Endothelial cell of umbilical vein (primary cell): ENCODE measurements at regions not wholly inside any gene's neighbourhood (a gene's known extent, or its start where the extent isn't known, plus 50 kb on each side); places are given as distances from the start of the nearest gene placed in this dataset.

Experiments used
- BruUV-seq: library from RNA; stranded (reverse); fragments of 400-500 nt; replicated peaks from 2 replicates; lab custom pipeline; 2021; lab: Mats Ljungman, UMichigan
- CTCF ChIA-PET: fragments of 300-600, 350-600 bp; sonication (Branson Sonifier 250); formaldehyde crosslinking; loops from one replicate; lab custom pipeline; 2021; ENCODE audit warnings: antibody characterized with exemption, inconsistent platforms; lab: Charles Lee
- POLR2A ChIA-PET: fragments of 300-600, 350-600 bp; sonication (Branson Sonifier 250); formaldehyde crosslinking; loops from one replicate; lab custom pipeline; 2021; ENCODE audit warnings: antibody characterized with exemption, inconsistent platforms; lab: Charles Lee
- DNase-seq: peaks from one replicate; pipeline ENCODE4 v3.0.0-alpha.2; 2011; ENCODE audit warnings: low read depth, low spot score
- FAIRE-seq: peaks from 2 replicates; lab custom pipeline; 2011; peaks lifted over from hg19 to GRCh38; lab: Jason Lieb, UNC
- H2AFZ ChIP-seq: 2 replicates; pipeline ENCODE4 v1.6.0; 2012; ENCODE audit warnings: low read depth, low read length, control low read depth, inconsistent platforms
- H3K27ac ChIP-seq: 2 replicates; pipeline ENCODE4 v1.5.1; 2011; ENCODE audit warnings: low read depth, mild to moderate bottlenecking, control low read depth, low read length, moderate library complexity; ENCODE audit not compliant: insufficient read depth
- H3K27me3 ChIP-seq, 2 experiments: 2 replicates each; pipeline versions ENCODE4 v1.6.0 to v1.6.1; 2011; ENCODE audit warnings: low read length in 2 of 2, mixed read lengths in 1 of 2; ENCODE audit not compliant: control insufficient read depth in 2 of 2, insufficient read depth in 2 of 2
- H3K36me3 ChIP-seq, 2 experiments: 2 replicates in 1 of 2; 3 replicates in 1 of 2; pipeline ENCODE4 v1.5.1; 2011; ENCODE audit warnings: low read length in 2 of 2, mild to moderate bottlenecking in 1 of 2, moderate library complexity in 1 of 2; ENCODE audit not compliant: control insufficient read depth in 2 of 2, insufficient read depth in 2 of 2; ENCODE audit errors: extremely low read depth in 1 of 2
- H3K4me1 ChIP-seq: 3 replicates; pipeline ENCODE4 v1.5.1; 2011; ENCODE audit warnings: mild to moderate bottlenecking, low read length; ENCODE audit not compliant: control insufficient read depth, insufficient read depth; ENCODE audit errors: extremely low read depth
- H3K4me2 ChIP-seq: 2 replicates; pipeline ENCODE4 v1.6.1; 2011; ENCODE audit warnings: low read length, control low read depth, mixed read lengths; ENCODE audit not compliant: insufficient read depth
- H3K4me3 ChIP-seq, 3 experiments: fragments of 200-600 bp in 1 of 3; sonication (generic), shearing (Covaris generic) in 1 of 3; replicated peaks in 1 of 3; 2 replicates each; pipeline ENCODE4 v1.5.1; 2011 to 2016; ENCODE audit warnings: control low read depth in 3 of 3, low read length in 3 of 3, mild to moderate bottlenecking in 2 of 3, inconsistent platforms in 1 of 3, low read depth in 1 of 3, moderate library complexity in 1 of 3; ENCODE audit not compliant: insufficient read depth in 1 of 3
- H3K79me2 ChIP-seq: 2 replicates; pipeline ENCODE4 v1.6.0; 2012; ENCODE audit warnings: low read length, inconsistent platforms; ENCODE audit not compliant: control insufficient read depth, insufficient read depth
- H3K9ac ChIP-seq: replicated peaks from 2 replicates; pipeline ENCODE3; 2011; ENCODE audit warnings: low read length, control low read depth; ENCODE audit not compliant: insufficient read depth; ENCODE audit errors: extremely low read depth
- H3K9me1 ChIP-seq: replicated peaks from 3 replicates; pipeline ENCODE4 v1.6.0; 2011; ENCODE audit warnings: mild to moderate bottlenecking, low read length; ENCODE audit not compliant: control insufficient read depth, insufficient read depth; ENCODE audit errors: extremely low read depth
- H3K9me3 ChIP-seq: replicated peaks from 2 replicates; pipeline ENCODE4 v1.5.1; 2012; ENCODE audit warnings: low read length, inconsistent platforms; ENCODE audit not compliant: control insufficient read depth, insufficient read depth
- H4K20me1 ChIP-seq: replicated peaks from 2 replicates; pipeline ENCODE3; 2011; ENCODE audit warnings: mild to moderate bottlenecking, low read length; ENCODE audit not compliant: control insufficient read depth, insufficient read depth; ENCODE audit errors: extremely low read depth
- EZH2 ChIP-seq: IDR thresholded peaks from 2 replicates; pipeline ENCODE4 v1.6.1; 2012; ENCODE audit warnings: borderline replicate concordance, low read depth, mild to moderate bottlenecking, moderate library complexity, low read length, inconsistent platforms; ENCODE audit not compliant: severe bottlenecking
- FOS ChIP-seq: IDR thresholded peaks from 2 replicates; pipeline ENCODE4 v1.6.1; 2011; ENCODE audit warnings: mild to moderate bottlenecking, low read length, moderate library complexity, borderline replicate concordance; ENCODE audit not compliant: insufficient read depth
- GATA2 ChIP-seq: IDR thresholded peaks from 2 replicates; pipeline ENCODE4 v1.7.0; 2011; ENCODE audit warnings: low read depth, mild to moderate bottlenecking, moderate library complexity, mixed read lengths, low read length; ENCODE audit not compliant: insufficient read length, insufficient read depth
- JUN ChIP-seq: IDR thresholded peaks from 2 replicates; pipeline ENCODE4 v1.6.1; 2011; ENCODE audit warnings: borderline replicate concordance, low read depth; ENCODE audit not compliant: insufficient read length, insufficient read depth
- MYC ChIP-seq: IDR thresholded peaks from one replicate; pipeline ENCODE4 v1.6.1; 2011; ENCODE audit warnings: mild to moderate bottlenecking, low read depth, low read length
- POLR2A ChIP-seq: IDR thresholded peaks from 2 replicates; pipeline ENCODE4 v1.6.1; 2012; ENCODE audit warnings: low read depth, mild to moderate bottlenecking, control low read depth, low read length
- POLR2AphosphoS5 ChIP-seq: IDR thresholded peaks from 2 replicates; pipeline ENCODE4 v1.6.1; 2012; ENCODE audit warnings: low read depth, mild to moderate bottlenecking, control low read depth, low read length, moderate library complexity; ENCODE audit not compliant: insufficient read depth
- dilution Hi-C: fragments of 300-500 bp; cut with MboI; formaldehyde crosslinking; loops from one replicate; pipeline ENCODE4 v1.15.0; 2019; ENCODE audit warnings: low sequenced_read_pairs; ENCODE audit not compliant: extremely low pct_ligation_motif_present
- intact Hi-C: fragments of 100-400 bp; cut with micrococcal nuclease; formaldehyde crosslinking; loops from one replicate; pipeline ENCODE4 v1.10.0; 2022
- TF ChIP-seq, protein P1 (sequence below): IDR thresholded peaks from 2 replicates; pipeline ENCODE4 v1.6.1; 2011; ENCODE audit not compliant: insufficient read depth, insufficient read length
- TF ChIP-seq, protein P2 (sequence below), 2 donors: IDR thresholded peaks; 1 replicate in 1 of 2; 2 replicates in 1 of 2; pipeline ENCODE4 v1.5.1; 2011; ENCODE audit warnings: low read length in 2 of 2, mild to moderate bottlenecking in 2 of 2, moderate library complexity in 2 of 2, control low read depth in 1 of 2, inconsistent platforms in 1 of 2, low read depth in 1 of 2; ENCODE audit not compliant: insufficient read depth in 1 of 2; ENCODE audit errors: extremely low read depth in 1 of 2

DNA sequence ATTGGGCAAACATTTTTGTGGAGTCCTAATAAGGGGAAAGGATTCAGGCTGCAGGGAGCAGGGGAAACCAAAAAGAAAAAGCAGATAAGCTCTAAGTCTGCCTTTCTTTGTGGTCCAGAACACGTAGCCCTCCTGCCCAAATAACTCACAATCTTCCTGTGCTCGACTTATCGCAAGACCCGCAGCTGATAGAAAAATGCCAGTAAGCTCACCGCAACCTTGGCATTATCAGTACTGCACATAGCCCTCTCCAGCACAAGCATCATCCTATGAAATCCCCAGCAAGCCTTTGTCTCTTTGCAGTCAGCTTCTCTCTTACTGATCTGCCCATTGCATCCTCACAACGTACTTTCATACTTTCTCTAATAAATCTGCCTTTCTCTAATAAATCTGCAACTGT lies 202.4 kb upstream of the HNRNPA3 start:
- ChIA-PET CTCF (no interaction called here), POLR2A (no interaction called here)
- dilution Hi-C loops, result no loop called here

More for the DNA sequence above, 202.4 kb upstream of the HNRNPA3 start:
- Histone ChIP-seq H3K9me3 (no peaks in the 10 kb centered on the region), H3K27me3 (no peaks in the 10 kb centered on the region), H3K79me2 (no peaks in the 10 kb centered on the region), H4K20me1 (no peaks in the 10 kb centered on the region), H3K27ac (no peak overlapping the region), H2AFZ (no peak overlapping the region), H3K9ac (no peak overlapping the region), H3K4me1 (no peaks in the 10 kb centered on the region), H3K4me3 (no peak overlapping the region), H3K4me2 (no peak overlapping the region), H3K36me3 (no peaks in the 10 kb centered on the region), H3K9me1 (no peaks in the 10 kb centered on the region)
- FAIRE-seq, result no peak
- DNase-seq, result no peak
- BruUV-seq, result no TSS peak
- intact Hi-C loops, result no loop called here
- TF ChIP-seq, protein P1, sequence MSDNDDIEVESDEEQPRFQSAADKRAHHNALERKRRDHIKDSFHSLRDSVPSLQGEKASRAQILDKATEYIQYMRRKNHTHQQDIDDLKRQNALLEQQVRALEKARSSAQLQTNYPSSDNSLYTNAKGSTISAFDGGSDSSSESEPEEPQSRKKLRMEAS, result no peak
- TF ChIP-seq GATA2 (no peak), MYC (no peak), JUN (no peak), EZH2 (no peak), FOS (no peak), POLR2AphosphoS5 (no peak), POLR2A (no peak)
- TF ChIP-seq, protein P2, sequence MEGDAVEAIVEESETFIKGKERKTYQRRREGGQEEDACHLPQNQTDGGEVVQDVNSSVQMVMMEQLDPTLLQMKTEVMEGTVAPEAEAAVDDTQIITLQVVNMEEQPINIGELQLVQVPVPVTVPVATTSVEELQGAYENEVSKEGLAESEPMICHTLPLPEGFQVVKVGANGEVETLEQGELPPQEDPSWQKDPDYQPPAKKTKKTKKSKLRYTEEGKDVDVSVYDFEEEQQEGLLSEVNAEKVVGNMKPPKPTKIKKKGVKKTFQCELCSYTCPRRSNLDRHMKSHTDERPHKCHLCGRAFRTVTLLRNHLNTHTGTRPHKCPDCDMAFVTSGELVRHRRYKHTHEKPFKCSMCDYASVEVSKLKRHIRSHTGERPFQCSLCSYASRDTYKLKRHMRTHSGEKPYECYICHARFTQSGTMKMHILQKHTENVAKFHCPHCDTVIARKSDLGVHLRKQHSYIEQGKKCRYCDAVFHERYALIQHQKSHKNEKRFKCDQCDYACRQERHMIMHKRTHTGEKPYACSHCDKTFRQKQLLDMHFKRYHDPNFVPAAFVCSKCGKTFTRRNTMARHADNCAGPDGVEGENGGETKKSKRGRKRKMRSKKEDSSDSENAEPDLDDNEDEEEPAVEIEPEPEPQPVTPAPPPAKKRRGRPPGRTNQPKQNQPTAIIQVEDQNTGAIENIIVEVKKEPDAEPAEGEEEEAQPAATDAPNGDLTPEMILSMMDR (IDR thresholded peaks at IDR 0.05; ENCODE audit: extremely low read depth in 1 of 2, insufficient read depth in 1 of 2, low read depth in 1 of 2, low read length in 2 of 2), result no peak
